Keratinocyte (primary cell): ENCODE measurements at regions not wholly inside any gene's neighbourhood (a gene's known extent, or its start where the extent isn't known, plus 50 kb on each side); places are given as distances from the start of the nearest gene placed in this dataset.
A peak's percentile ranks its signal among the peaks of the same experiment; 100 is the strongest.

Experiments
- DNase-seq: peaks from one replicate; pipeline ENCODE4 v3.0.0-alpha.2; 2011; ENCODE audit warnings: low read depth, missing footprints, low spot score
- FAIRE-seq: peaks from 2 replicates; lab custom pipeline; 2011; peaks lifted over from hg19 to GRCh38; lab: Jason Lieb, UNC
- H2AFZ ChIP-seq: 2 replicates; pipeline ENCODE4 v1.6.0; 2012; ENCODE audit warnings: low read length, control low read depth, inconsistent platforms; ENCODE audit not compliant: control insufficient read depth
- H3K27ac ChIP-seq: 2 replicates; pipeline ENCODE4 v1.5.1; 2011; ENCODE audit warnings: low read length; ENCODE audit not compliant: control insufficient read depth, insufficient read depth
- H3K27me3 ChIP-seq: 3 replicates; pipeline ENCODE4 v1.6.0; 2011; ENCODE audit warnings: low read length; ENCODE audit not compliant: control insufficient read depth, insufficient read depth; ENCODE audit errors: extremely low read depth
- H3K36me3 ChIP-seq, 2 experiments: 2 replicates in 1 of 2; 3 replicates in 1 of 2; pipeline ENCODE4 v1.5.1; 2011; ENCODE audit warnings: low read length in 2 of 2, mild to moderate bottlenecking in 1 of 2; ENCODE audit not compliant: control insufficient read depth in 2 of 2, insufficient read depth in 2 of 2; ENCODE audit errors: extremely low read depth in 1 of 2
- H3K4me1 ChIP-seq: 3 replicates; pipeline ENCODE4 v1.5.1; 2011; ENCODE audit warnings: low read length; ENCODE audit not compliant: control insufficient read depth, insufficient read depth; ENCODE audit errors: extremely low read depth
- H3K4me2 ChIP-seq: 3 replicates; pipeline ENCODE4 v1.6.0; 2011; ENCODE audit warnings: low read depth, low read length; ENCODE audit not compliant: control insufficient read depth, insufficient read depth; ENCODE audit errors: extremely low read depth
- H3K4me3 ChIP-seq, 3 experiments: fragments of 200-600 bp in 1 of 3; sonication (generic) in 1 of 3; 2 replicates in 2 of 3; 3 replicates in 1 of 3; pipeline ENCODE4 v1.5.1; 2011 to 2016; ENCODE audit warnings: low read length in 3 of 3, mild to moderate bottlenecking in 3 of 3, control low read depth in 2 of 3, inconsistent platforms in 1 of 3, low read depth in 1 of 3, mixed read lengths in 1 of 3, mixed run types in 1 of 3, moderate library complexity in 1 of 3; ENCODE audit not compliant: control insufficient read depth in 2 of 3, insufficient read depth in 2 of 3; ENCODE audit errors: extremely low read depth in 1 of 3
- H3K79me2 ChIP-seq: 2 replicates; pipeline ENCODE4 v1.6.0; 2012; ENCODE audit warnings: low read length; ENCODE audit not compliant: control insufficient read depth, insufficient read depth
- H3K9ac ChIP-seq: 3 replicates; pipeline ENCODE4 v1.6.0; 2011; ENCODE audit warnings: low read length; ENCODE audit not compliant: control insufficient read depth, insufficient read depth; ENCODE audit errors: extremely low read depth
- H3K9me1 ChIP-seq: 3 replicates; pipeline ENCODE4 v1.6.0; 2011; ENCODE audit warnings: low read length; ENCODE audit not compliant: control insufficient read depth, insufficient read depth; ENCODE audit errors: extremely low read depth
- H3K9me3 ChIP-seq: 2 replicates; pipeline ENCODE4 v1.5.1; 2012; ENCODE audit warnings: low read depth, low read length; ENCODE audit not compliant: control insufficient read depth
- H4K20me1 ChIP-seq: 3 replicates; pipeline ENCODE4 v1.6.0; 2011; ENCODE audit warnings: low read length; ENCODE audit not compliant: control insufficient read depth, insufficient read depth; ENCODE audit errors: extremely low read depth
- EZH2 ChIP-seq: IDR thresholded peaks from one replicate; pipeline ENCODE4 v1.6.1; 2012; ENCODE audit warnings: inconsistent platforms, mild to moderate bottlenecking, low read length, moderate library complexity
- dilution Hi-C: fragments of 300-500 bp; cut with MboI; formaldehyde crosslinking; loops from one replicate; pipeline ENCODE4 v1.7.0; 2020; ENCODE audit warnings: low sequenced_read_pairs; ENCODE audit not compliant: extremely low pct_ligation_motif_present
- TF ChIP-seq, protein P1 (sequence below), 3 experiments: IDR thresholded peaks in 1 of 3; conservative IDR thresholded peaks in 1 of 3; optimal IDR thresholded peaks in 1 of 3; 2 replicates in 2 of 3; 3 replicates in 1 of 3; pipeline versions ENCODE3 to v1.5.1; 2011; ENCODE audit warnings: low read length in 3 of 3, mild to moderate bottlenecking in 3 of 3, moderate library complexity in 2 of 3, control low read depth in 1 of 3, inconsistent platforms in 1 of 3; ENCODE audit not compliant: insufficient read depth in 2 of 3; ENCODE audit errors: extremely low read depth in 1 of 3

DNA sequence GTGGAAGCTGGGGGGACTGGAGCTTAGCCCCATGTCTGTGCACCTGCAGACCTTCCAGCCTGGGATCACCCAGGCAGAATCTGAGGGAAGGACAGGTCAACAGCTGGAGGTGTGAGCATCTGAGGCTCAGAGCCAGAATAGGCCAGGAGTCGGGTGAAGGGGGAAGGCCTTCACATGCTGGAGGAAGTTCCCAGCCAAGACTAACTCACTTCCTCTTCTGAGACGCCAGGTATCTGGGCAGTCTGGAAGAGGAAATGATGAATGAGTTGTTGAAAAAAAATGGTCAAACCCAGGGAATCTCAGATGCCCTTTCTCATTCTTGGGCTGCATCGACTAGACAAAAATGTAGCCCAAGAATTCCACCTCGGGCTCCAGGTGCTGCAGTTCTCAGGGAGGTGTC is 73.6 kb upstream of the TIAM2 start:
- H3K9ac ChIP-seq = no peak overlapping the region
- TF ChIP-seq EZH2 = no peak
- TF ChIP-seq, protein P1, sequence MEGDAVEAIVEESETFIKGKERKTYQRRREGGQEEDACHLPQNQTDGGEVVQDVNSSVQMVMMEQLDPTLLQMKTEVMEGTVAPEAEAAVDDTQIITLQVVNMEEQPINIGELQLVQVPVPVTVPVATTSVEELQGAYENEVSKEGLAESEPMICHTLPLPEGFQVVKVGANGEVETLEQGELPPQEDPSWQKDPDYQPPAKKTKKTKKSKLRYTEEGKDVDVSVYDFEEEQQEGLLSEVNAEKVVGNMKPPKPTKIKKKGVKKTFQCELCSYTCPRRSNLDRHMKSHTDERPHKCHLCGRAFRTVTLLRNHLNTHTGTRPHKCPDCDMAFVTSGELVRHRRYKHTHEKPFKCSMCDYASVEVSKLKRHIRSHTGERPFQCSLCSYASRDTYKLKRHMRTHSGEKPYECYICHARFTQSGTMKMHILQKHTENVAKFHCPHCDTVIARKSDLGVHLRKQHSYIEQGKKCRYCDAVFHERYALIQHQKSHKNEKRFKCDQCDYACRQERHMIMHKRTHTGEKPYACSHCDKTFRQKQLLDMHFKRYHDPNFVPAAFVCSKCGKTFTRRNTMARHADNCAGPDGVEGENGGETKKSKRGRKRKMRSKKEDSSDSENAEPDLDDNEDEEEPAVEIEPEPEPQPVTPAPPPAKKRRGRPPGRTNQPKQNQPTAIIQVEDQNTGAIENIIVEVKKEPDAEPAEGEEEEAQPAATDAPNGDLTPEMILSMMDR (optimal IDR thresholded peaks at IDR 0.05 in 1 of 3, IDR thresholded peaks at IDR 0.05 in 1 of 3, conservative IDR thresholded peaks at IDR 0.05 in 1 of 3; ENCODE audit: extremely low read depth in 1 of 3, insufficient read depth in 2 of 3, low read length in 3 of 3) = no peak
- no peaks in the 10 kb centered on the region for H4K20me1 ChIP-seq
- H3K36me3 ChIP-seq = no peaks in the 10 kb centered on the region
- FAIRE-seq (peak; percentile 58), DNase-seq (no peak)
- no peaks in the 10 kb centered on the region for H3K79me2 ChIP-seq
- H3K27me3 ChIP-seq = no peaks in the 10 kb centered on the region
- no peak overlapping the region for H3K4me3 ChIP-seq
- dilution Hi-C loops = no loop called here
- H3K27ac ChIP-seq = no peak overlapping the region
- H3K4me1 ChIP-seq = no peaks in the 10 kb centered on the region
- no peaks in the 10 kb centered on the region for H3K9me1 ChIP-seq
- H2AFZ ChIP-seq = no peak overlapping the region
- H3K4me2 ChIP-seq = no peak overlapping the region
- no peaks in the 10 kb centered on the region for H3K9me3 ChIP-seq

DNA sequence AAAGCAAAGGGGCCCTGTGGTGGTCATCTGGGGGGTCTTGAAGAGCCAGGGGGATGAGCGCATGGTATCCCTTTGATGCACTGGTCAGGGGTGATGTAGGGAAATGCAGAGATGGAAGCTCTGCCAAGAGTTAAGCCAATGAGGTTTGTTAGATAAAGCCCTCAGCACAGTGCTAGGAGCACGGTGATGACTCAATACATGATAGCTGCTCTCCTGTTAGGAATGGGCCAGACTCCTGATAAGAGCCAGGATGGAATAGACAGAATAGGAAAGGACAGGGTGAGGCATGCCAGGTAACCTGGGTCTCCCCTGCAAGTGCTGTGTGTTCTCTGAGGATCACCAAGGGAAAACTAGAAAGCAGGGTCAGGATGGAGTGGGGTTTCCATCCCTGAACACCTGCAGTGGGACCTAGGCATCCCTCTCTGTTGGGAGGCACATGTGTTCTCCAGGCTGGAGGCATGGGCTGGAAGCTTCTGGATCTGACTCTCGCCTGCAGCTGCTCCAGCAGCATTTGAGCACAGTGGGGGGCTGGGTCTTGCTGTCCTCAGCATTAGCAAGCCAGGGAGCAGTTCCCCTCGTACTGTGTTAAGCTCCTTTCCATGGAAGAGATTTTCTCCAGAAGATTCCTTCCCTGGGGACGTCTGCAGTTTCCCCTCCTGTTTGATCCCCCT is 71.8 kb upstream of the TIAM2 start:
- Histone ChIP-seq H3K4me2 (no peak overlapping the region), H3K36me3 (no peaks in the 10 kb centered on the region), H3K9me3 (no peaks in the 10 kb centered on the region), H4K20me1 (no peaks in the 10 kb centered on the region), H3K27ac (no peak overlapping the region), H2AFZ (no peak overlapping the region), H3K4me3 (no peak overlapping the region), H3K4me1 (no peaks in the 10 kb centered on the region), H3K27me3 (no peaks in the 10 kb centered on the region), H3K9me1 (no peaks in the 10 kb centered on the region), H3K79me2 (no peaks in the 10 kb centered on the region), H3K9ac (no peak overlapping the region)
- no peak for TF ChIP-seq EZH2
- TF ChIP-seq, protein P1 (optimal IDR thresholded peaks at IDR 0.05 in 1 of 3, IDR thresholded peaks at IDR 0.05 in 1 of 3, conservative IDR thresholded peaks at IDR 0.05 in 1 of 3; ENCODE audit: extremely low read depth in 1 of 3, insufficient read depth in 2 of 3, low read length in 3 of 3) = no peak
- FAIRE-seq (no peak), DNase-seq (no peak)
- dilution Hi-C loops = no loop called here
